B cell (primary cell): ENCODE measurements at regions not wholly inside any gene's neighbourhood (a gene's known extent, or its start where the extent isn't known, plus 50 kb on each side); places are given as distances from the start of the nearest gene placed in this dataset.

ENCODE experiments used
- ATAC-seq: fragments of 200-7000 bp; cut with Tn5 transposase; one replicate; pipeline ENCODE4 v1.10.0; 2021; ENCODE audit warnings: low read depth, mild to moderate bottlenecking, moderate number of reproducible peaks, moderate library complexity
- CTCF ChIA-PET: fragments of 350-600 bp; sonication (Branson Sonifier 250); formaldehyde crosslinking; loops from one replicate; lab custom pipeline; 2021; ENCODE audit warnings: antibody characterized with exemption, inconsistent platforms; lab: Charles Lee
- POLR2A ChIA-PET: fragments of 350-600 bp; sonication (Branson Sonifier 250); formaldehyde crosslinking; loops from one replicate; lab custom pipeline; 2021; ENCODE audit warnings: antibody characterized with exemption; lab: Charles Lee
- DNase-seq: peaks from one replicate; pipeline ENCODE4 v3.0.0; 2013
- H2AFZ ChIP-seq: 2 replicates; pipeline ENCODE4 v1.6.1; 2012; ENCODE audit warnings: mild to moderate bottlenecking, low read depth, low read length; ENCODE audit not compliant: insufficient read depth, poor library complexity, severe bottlenecking
- H3K27ac ChIP-seq, 2 donors: 1 replicate in 1 of 2; 2 replicates in 1 of 2; pipeline ENCODE4 v1.5.1; 2012 to 2013; ENCODE audit warnings: low read length in 2 of 2, mild to moderate bottlenecking in 2 of 2, moderate library complexity in 1 of 2
- H3K27me3 ChIP-seq, 4 experiments: fragments of 200-600 bp in 1 of 4; sonication (generic) in 1 of 4; replicated peaks in 1 of 4; 1 replicate in 2 of 4; 2 replicates in 2 of 4; pipeline versions ENCODE4 v1.6.1 to v1.7.0; 2013 to 2016; ENCODE audit warnings: low read length in 3 of 4, mild to moderate bottlenecking in 2 of 4, mixed read lengths in 1 of 4, moderate library complexity in 1 of 4; ENCODE audit not compliant: insufficient read depth in 4 of 4, control insufficient read depth in 3 of 4; ENCODE audit errors: control extremely low read depth in 1 of 4
- H3K36me3 ChIP-seq, 2 experiments: replicated peaks in 1 of 2; 1 replicate in 1 of 2; 2 replicates in 1 of 2; pipeline versions ENCODE4 v1.6.1 to v1.7.1; 2013; ENCODE audit warnings: low read length in 1 of 2; ENCODE audit not compliant: insufficient read depth in 2 of 2, control insufficient read depth in 1 of 2; ENCODE audit errors: control extremely low read depth in 1 of 2, extremely low read depth in 1 of 2
- H3K4me1 ChIP-seq, 2 donors: fragments of 200-600 bp in 1 of 2; sonication (generic) in 1 of 2; 1 replicate in 1 of 2; 2 replicates in 1 of 2; pipeline versions ENCODE4 v1.5.1 to v1.6.1; 2013 to 2017; ENCODE audit warnings: low read length in 2 of 2; ENCODE audit not compliant: control insufficient read depth in 2 of 2, insufficient read depth in 2 of 2
- H3K4me2 ChIP-seq: replicated peaks from 2 replicates; pipeline ENCODE3; 2012; ENCODE audit warnings: mild to moderate bottlenecking, low read depth, low read length; ENCODE audit not compliant: poor library complexity, severe bottlenecking
- H3K4me3 ChIP-seq, 5 experiments: fragments of 200-600 bp in 1 of 5; sonication (generic) in 1 of 5; 1 replicate in 3 of 5; 2 replicates in 2 of 5; pipeline versions ENCODE4 v1.5.1 to v1.7.0; 2011 to 2016; ENCODE audit warnings: low read length in 4 of 5, mild to moderate bottlenecking in 4 of 5, low read depth in 2 of 5, control low read depth in 1 of 5, moderate library complexity in 1 of 5; ENCODE audit not compliant: insufficient read depth in 1 of 5; ENCODE audit errors: control extremely low read depth in 1 of 5, extremely low read depth in 1 of 5
- H3K79me2 ChIP-seq: fragments of 200-600 bp; sonication (generic); one replicate; pipeline ENCODE4 v1.6.0; 2016; ENCODE audit warnings: low read length; ENCODE audit not compliant: control insufficient read depth, insufficient read depth
- H3K9ac ChIP-seq: fragments of 200-600 bp; sonication (generic); 2 replicates; pipeline ENCODE4 v1.6.1; 2017; ENCODE audit warnings: mild to moderate bottlenecking, low read length, moderate library complexity
- H3K9me3 ChIP-seq, 3 donors: one replicate each; pipeline versions ENCODE4 v1.6.1 to v1.7.1; 2013; ENCODE audit warnings: low read length in 2 of 3; ENCODE audit not compliant: control insufficient read depth in 2 of 3, insufficient read depth in 1 of 3; ENCODE audit errors: control extremely low read depth in 1 of 3
- H4K20me1 ChIP-seq: 2 replicates; pipeline ENCODE4 v1.6.0; 2012; ENCODE audit warnings: mild to moderate bottlenecking, low read length; ENCODE audit not compliant: insufficient read depth, control insufficient read depth, poor library complexity, severe bottlenecking
- H3K27ac Mint-ChIP-seq: one replicate; pipeline ENCODE4 v1.8.0; 2021; ENCODE audit warnings: mixed read lengths
- H3K27me3 Mint-ChIP-seq: one replicate; pipeline ENCODE4 v1.8.0; 2021; ENCODE audit warnings: mixed read lengths
- H3K4me1 Mint-ChIP-seq: one replicate; pipeline ENCODE4 v1.8.0; 2021; ENCODE audit warnings: mixed read lengths
- H3K4me3 Mint-ChIP-seq: one replicate; pipeline ENCODE4 v1.8.0; 2021; ENCODE audit warnings: mixed read lengths
- H3K9me3 Mint-ChIP-seq: one replicate; pipeline ENCODE4 v1.8.0; 2022; ENCODE audit warnings: mixed read lengths; ENCODE audit not compliant: insufficient read depth
- CTCF ChIP-seq: fragments of 200-600 bp; IDR thresholded peaks from one replicate; pipeline ENCODE4 v1.8.0; 2022; ENCODE audit warnings: antibody characterized with exemption, mild to moderate bottlenecking
- EZH2 ChIP-seq: IDR thresholded peaks from 2 replicates; pipeline ENCODE4 v1.6.1; 2012; ENCODE audit warnings: borderline replicate concordance, low read depth, mild to moderate bottlenecking, moderate library complexity, low read length; ENCODE audit not compliant: insufficient read depth, poor library complexity, severe bottlenecking
- WGBS: methylation state at CpG from one replicate; pipeline ENCODE4 v1.1.5; 2013; ENCODE audit warnings: missing lambda C conversion rate; ENCODE audit not compliant: insufficient coverage; 5-methylcytosine and 5-hydroxymethylcytosine counted together
- intact Hi-C: fragments of 100-400 bp; cut with micrococcal nuclease; formaldehyde crosslinking; loops from one replicate; pipeline ENCODE4 v1.10.0; 2022

GRCh38 chr21:22961258-22961657, 1963.0 kb downstream of the NCAM2 start:
- H3K27ac ChIP-seq: no peak overlapping the region
- Mint-ChIP-seq H3K27ac (no peak overlapping the region), H3K27me3 (no peaks in the 10 kb centered on the region), H3K4me1 (peaks cover 8% of the 10 kb centered on the region), H3K4me3 (no peak overlapping the region), H3K9me3 (no peaks in the 10 kb centered on the region)
- H3K4me1 ChIP-seq: no peaks in the 10 kb centered on the region
- 28% methylated on average over 2 of the region's 5 CpGs for WGBS
- ChIA-PET POLR2A (no interaction called here), CTCF (no interaction called here)
- intact Hi-C loops: no loop called here
- H3K36me3 ChIP-seq: no peaks in the 10 kb centered on the region
- H4K20me1 ChIP-seq: no peaks in the 10 kb centered on the region
- H3K9ac ChIP-seq: no peak overlapping the region
- TF ChIP-seq CTCF (no peak), EZH2 (no peak)
- H3K4me3 ChIP-seq: no peak overlapping the region
- peak overlapping the region; percentile 4 for H2AFZ ChIP-seq
- H3K4me2 ChIP-seq: peak overlapping the region; percentile 13
- no peaks in the 10 kb centered on the region for H3K79me2 ChIP-seq
- H3K27me3 ChIP-seq: no peaks in the 10 kb centered on the region
- ATAC-seq: peak; percentile 36
- H3K9me3 ChIP-seq: no peaks in the 10 kb centered on the region
- DNase-seq: peak; percentile 15

- no peak for TF ChIP-seq EZH2
- no peak for TF ChIP-seq CTCF
- H3K4me2 ChIP-seq: no peak overlapping the region
- no peaks in the 10 kb centered on the region for H3K9me3 ChIP-seq
- no peak overlapping the region for H3K27ac ChIP-seq
- no peaks in the 10 kb centered on the region for H4K20me1 ChIP-seq
- POLR2A ChIA-PET: no interaction called here
- H3K79me2 ChIP-seq: no peaks in the 10 kb centered on the region
- H3K9ac ChIP-seq: no peak overlapping the region
- Mint-ChIP-seq H3K27me3 (no peaks in the 10 kb centered on the region), H3K9me3 (no peaks in the 10 kb centered on the region), H3K4me1 (peaks cover 4% of the 10 kb centered on the region), H3K4me3 (no peak overlapping the region), H3K27ac (no peak overlapping the region)
- H3K36me3 ChIP-seq: no peaks in the 10 kb centered on the region
- H3K4me3 ChIP-seq: no peak overlapping the region
- no peak overlapping the region for H2AFZ ChIP-seq
- CTCF ChIA-PET: no interaction called here
- H3K27me3 ChIP-seq: no peaks in the 10 kb centered on the region
- WGBS: 98% methylated on average over 3 of the region's 3 CpGs
- H3K4me1 ChIP-seq: no peaks in the 10 kb centered on the region
- ATAC-seq (no peak), DNase-seq (no peak)
- intact Hi-C loops: no loop called here
Measured at GRCh38 chr21:22965455-22966135, 1967.4 kb downstream of the NCAM2 start.
